MM.1S (cell line): ENCODE measurements at regions not wholly inside any gene's neighbourhood (a gene's known extent, or its start where the extent isn't known, plus 50 kb on each side); places are given as distances from the start of the nearest gene placed in this dataset.
"Not testable (repeated sequence)": the region's sequence is repeated elsewhere in the genome, so short reads cannot be mapped to it uniquely, and the experiment has no call there.

Source experiments
- DNase-seq: peaks from one replicate; pipeline ENCODE4 v3.0.0-alpha.2; 2015
- H2AFZ ChIP-seq: fragments of 300-600 bp; sonication (generic); 2 replicates; pipeline ENCODE4 v1.6.0; 2016; ENCODE audit warnings: antibody characterized with exemption, low read length
- H3F3A ChIP-seq: fragments of 300-600 bp; sonication (generic); 2 replicates; pipeline ENCODE4 v1.6.1; 2016; ENCODE audit warnings: mild to moderate bottlenecking, antibody characterized with exemption, low read length, moderate library complexity, mixed read lengths; ENCODE audit not compliant: insufficient read depth
- H3K27ac ChIP-seq: fragments of 300-600 bp; sonication (generic); 2 replicates; pipeline ENCODE4 v1.5.1; 2016; ENCODE audit warnings: mild to moderate bottlenecking, low read length
- H3K27me3 ChIP-seq: fragments of 300-600 bp; sonication (generic); replicated peaks from 2 replicates; pipeline ENCODE4 v1.6.0; 2016; ENCODE audit warnings: low read length; ENCODE audit not compliant: insufficient read depth
- H3K36me3 ChIP-seq: fragments of 300-600 bp; sonication (generic); replicated peaks from 2 replicates; pipeline ENCODE4 v1.6.1; 2016; ENCODE audit warnings: mild to moderate bottlenecking, low read length, mixed read lengths; ENCODE audit not compliant: insufficient read depth
- H3K4me1 ChIP-seq: fragments of 300-600 bp; sonication (generic); 2 replicates; pipeline ENCODE4 v1.6.1; 2016; ENCODE audit warnings: low read length, mixed read lengths
- H3K4me2 ChIP-seq: fragments of 300-600 bp; sonication (generic); 2 replicates; pipeline ENCODE4 v1.6.0; 2016; ENCODE audit warnings: low read depth, low read length
- H3K4me3 ChIP-seq: fragments of 300-600 bp; sonication (generic); 2 replicates; pipeline ENCODE4 v1.5.1; 2016; ENCODE audit warnings: low read length, mixed read lengths
- H3K79me2 ChIP-seq: fragments of 300-600 bp; sonication (generic); 2 replicates; pipeline ENCODE4 v1.6.1; 2016; ENCODE audit warnings: mixed run types, low read length, mixed read lengths
- H3K9ac ChIP-seq: fragments of 300-600 bp; sonication (generic); 2 replicates; pipeline ENCODE4 v1.6.1; 2016; ENCODE audit warnings: low read length, mixed read lengths
- H3K9me2 ChIP-seq: fragments of 300-600 bp; sonication (generic); replicated peaks from 2 replicates; pipeline ENCODE4 v1.6.1; 2016; ENCODE audit warnings: mild to moderate bottlenecking, low read length, mixed read lengths; ENCODE audit not compliant: insufficient read depth
- H3K9me3 ChIP-seq: fragments of 300-600 bp; sonication (generic); replicated peaks from 2 replicates; pipeline ENCODE4 v1.6.1; 2016; ENCODE audit warnings: mild to moderate bottlenecking, low read length, mixed read lengths; ENCODE audit not compliant: insufficient read depth
- H4K20me1 ChIP-seq: fragments of 300-600 bp; sonication (generic); 2 replicates; pipeline ENCODE4 v1.6.1; 2016; ENCODE audit warnings: mild to moderate bottlenecking, low read length, moderate library complexity, mixed read lengths; ENCODE audit not compliant: insufficient read depth
- CTCF ChIP-seq: fragments of 300-600 bp; sonication (generic); IDR thresholded peaks from 2 replicates; pipeline ENCODE4 v1.5.1; 2016; ENCODE audit warnings: antibody characterized with exemption, low read length, mixed read lengths
- EZH2 ChIP-seq: fragments of 300-600 bp; sonication (generic); optimal IDR thresholded peaks from 2 replicates; pipeline ENCODE3; 2017; ENCODE audit warnings: low read depth, mild to moderate bottlenecking, antibody characterized with exemption, low read length, mixed read lengths
- EZH2phosphoT487 ChIP-seq: fragments of 300-600 bp; sonication (generic); IDR thresholded peaks from 2 replicates; pipeline ENCODE4 v1.6.1; 2018; ENCODE audit warnings: antibody characterized with exemption, low read length

DNA sequence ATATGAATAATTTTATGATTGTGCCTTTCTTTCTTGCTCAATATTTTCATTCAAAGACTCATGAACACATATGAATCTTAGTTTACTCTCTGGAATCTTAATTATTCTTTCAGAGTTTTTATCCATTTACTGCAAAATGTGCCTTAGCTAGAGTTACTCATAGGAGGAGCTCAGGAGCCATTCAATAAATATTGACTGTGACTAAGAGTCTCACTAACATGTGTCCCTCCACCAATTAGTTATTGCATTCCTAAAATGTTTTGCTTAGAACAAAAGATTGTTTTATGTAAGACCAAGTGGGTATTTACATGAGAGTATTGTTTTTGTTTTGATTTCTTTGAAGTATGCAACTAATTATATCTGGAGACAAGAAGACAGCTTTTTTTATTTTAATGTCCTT, 218.4 kb upstream of the MAST4 start:
- Histone ChIP-seq H3K9ac (no peak overlapping the region), H3K79me2 (no peaks in the 10 kb centered on the region), H3K36me3 (no peaks in the 10 kb centered on the region), H4K20me1 (no peaks in the 10 kb centered on the region), H3K27ac (no peak overlapping the region), H3K9me3 (no peaks in the 10 kb centered on the region), H3K27me3 (no peaks in the 10 kb centered on the region), H3F3A (no peaks in the 10 kb centered on the region), H2AFZ (no peak overlapping the region), H3K4me3 (no peak overlapping the region), H3K4me1 (peaks cover 4% of the 10 kb centered on the region; the same call in 1 of the 2 replicates), H3K9me2 (no peaks in the 10 kb centered on the region), H3K4me2 (no peak overlapping the region)
- no peak for DNase-seq
- no peak for TF ChIP-seq EZH2phosphoT487
- TF ChIP-seq EZH2, result no peak
- TF ChIP-seq CTCF, result no peak

DNA sequence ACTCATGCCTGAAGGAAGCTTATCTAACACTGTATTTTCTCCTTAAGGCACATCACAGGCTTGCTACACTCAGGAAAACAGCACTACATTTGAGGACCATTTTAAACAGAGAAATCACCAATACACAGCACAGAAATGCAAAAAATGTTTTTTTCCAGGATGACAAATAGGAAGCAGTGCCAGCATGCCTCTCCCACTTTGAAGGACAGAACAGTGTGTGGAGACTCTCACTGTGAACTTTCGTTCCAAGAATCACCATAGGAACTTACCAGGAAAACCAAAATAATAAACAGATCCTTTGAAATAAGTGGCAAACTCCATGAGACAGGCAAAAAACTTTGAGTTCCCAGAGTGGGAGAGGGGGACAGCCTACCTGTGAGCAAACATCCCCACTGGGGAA, 217.8 kb upstream of the MAST4 start:
- no peaks in the 10 kb centered on the region for H3K9me3 ChIP-seq
- no peaks in the 10 kb centered on the region for H3K27me3 ChIP-seq
- H2AFZ ChIP-seq, result no peak overlapping the region
- no peaks in the 10 kb centered on the region for H3F3A ChIP-seq
- H3K27ac ChIP-seq, result no peak overlapping the region
- TF ChIP-seq CTCF (no peak), EZH2 (no peak), EZH2phosphoT487 (no peak)
- peaks cover 4% of the 10 kb centered on the region; the same call in 1 of the 2 replicates for H3K4me1 ChIP-seq
- DNase-seq, result no peak
- no peaks in the 10 kb centered on the region for H3K36me3 ChIP-seq
- no peak overlapping the region for H3K4me2 ChIP-seq
- H3K9me2 ChIP-seq, result no peaks in the 10 kb centered on the region
- H3K4me3 ChIP-seq, result no peak overlapping the region
- H3K9ac ChIP-seq, result no peak overlapping the region
- no peaks in the 10 kb centered on the region for H4K20me1 ChIP-seq
- H3K79me2 ChIP-seq, result no peaks in the 10 kb centered on the region

GRCh38 chr5:66382152-66382551, 214.0 kb upstream of the MAST4 start:
- Histone ChIP-seq H3F3A (no peaks in the 10 kb centered on the region), H3K9ac (no peak overlapping the region), H3K27me3 (no peaks in the 10 kb centered on the region), H3K27ac (no peak overlapping the region), H3K9me3 (no peaks in the 10 kb centered on the region), H3K36me3 (no peaks in the 10 kb centered on the region), H4K20me1 (no peaks in the 10 kb centered on the region), H2AFZ (peak overlapping the region; percentile 40; the same call in 1 of the 2 replicates), H3K4me2 (peak overlapping the region; percentile 3; the same call in 1 of the 2 replicates), H3K9me2 (no peaks in the 10 kb centered on the region), H3K4me1 (peaks cover 4% of the 10 kb centered on the region; the same call in 1 of the 2 replicates), H3K79me2 (no peaks in the 10 kb centered on the region), H3K4me3 (no peak overlapping the region)
- peak; percentile 25 for DNase-seq
- no peak for TF ChIP-seq CTCF
- no peak for TF ChIP-seq EZH2
- TF ChIP-seq EZH2phosphoT487, result no peak

DNA sequence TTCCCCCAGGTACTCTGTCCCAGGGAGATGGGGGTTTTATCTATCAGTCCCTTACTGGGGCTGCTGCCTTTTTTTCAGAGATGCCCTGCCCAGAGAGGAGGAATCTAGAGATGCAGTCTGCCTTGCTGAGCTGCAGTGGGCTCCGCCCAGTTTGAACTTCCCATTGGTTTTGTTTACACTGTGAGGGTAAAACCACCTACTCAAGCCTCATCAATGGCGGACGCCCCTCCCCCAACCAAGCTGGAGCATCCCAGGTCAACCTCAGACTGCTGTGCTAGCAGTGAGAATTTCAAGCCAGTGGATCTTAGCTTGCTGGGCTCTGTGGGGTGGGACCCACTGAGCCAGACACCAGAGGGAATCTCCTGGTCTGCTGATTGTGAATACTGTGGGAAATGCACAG, 191.0 kb upstream of the MAST4 start:
- H3F3A ChIP-seq, H3K36me3 ChIP-seq, H3K79me2 ChIP-seq, H4K20me1 ChIP-seq, H2AFZ ChIP-seq, H3K9me3 ChIP-seq, H3K9ac ChIP-seq, DNase-seq, H3K4me2 ChIP-seq, H3K4me1 ChIP-seq, H3K27me3 ChIP-seq, H3K27ac ChIP-seq, H3K4me3 ChIP-seq, H3K9me2 ChIP-seq: not testable (repeated sequence)
